D721Med (cell line): ENCODE measurements at regions not wholly inside any gene's neighbourhood (a gene's known extent, or its start where the extent isn't known, plus 50 kb on each side); places are given as distances from the start of the nearest gene placed in this dataset.

ENCODE experiments used
- DNase-seq: peaks from one replicate; pipeline ENCODE4 v3.0.0; 2011; ENCODE audit warnings: low spot score; ENCODE audit not compliant: insufficient read length
- FAIRE-seq: peaks from 2 replicates; lab custom pipeline; 2011; peaks lifted over from hg19 to GRCh38; lab: Jason Lieb, UNC
- TF ChIP-seq, protein P1 (sequence below): IDR thresholded peaks from 2 replicates; pipeline ENCODE4 v1.5.1; 2012; ENCODE audit warnings: mild to moderate bottlenecking, control low read depth; ENCODE audit not compliant: insufficient read depth; ENCODE audit errors: missing control alignments

DNA sequence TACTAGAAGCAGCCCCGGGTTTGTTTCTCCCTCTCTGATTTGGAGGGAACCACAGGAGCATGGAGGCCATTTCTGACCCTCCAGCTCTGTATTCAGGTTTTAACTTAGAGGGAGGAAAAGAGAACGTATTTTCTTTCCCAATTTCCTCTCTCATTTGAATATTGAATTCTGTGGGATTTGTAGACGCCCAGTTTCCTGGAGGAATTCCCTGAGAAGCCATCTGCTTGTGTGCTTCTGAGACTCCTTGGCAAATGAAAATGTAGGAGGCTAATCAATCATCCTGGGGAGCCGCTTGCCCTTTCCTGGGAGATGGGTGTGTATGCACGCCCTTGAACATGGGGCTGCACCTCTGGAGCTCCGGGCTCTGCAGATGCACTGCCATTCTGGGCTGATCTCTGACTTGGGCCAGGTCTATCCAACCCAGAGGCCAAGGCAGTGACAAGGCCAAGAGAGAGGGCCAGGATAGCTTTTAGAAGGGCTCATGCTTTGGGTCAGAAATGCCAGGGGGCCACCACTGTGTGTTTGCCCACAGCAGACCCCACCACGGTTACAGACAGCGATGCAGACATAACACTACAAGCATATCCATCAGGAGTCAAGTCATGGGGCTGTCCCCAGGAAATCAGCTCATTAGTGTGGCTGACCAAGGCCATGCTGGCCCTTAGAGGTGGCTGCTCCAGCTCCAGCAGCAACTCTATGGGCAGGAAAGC, 174.5 kb downstream of the C5orf15 start:
- FAIRE-seq (no peak), DNase-seq (no peak)
- TF ChIP-seq, protein P1, sequence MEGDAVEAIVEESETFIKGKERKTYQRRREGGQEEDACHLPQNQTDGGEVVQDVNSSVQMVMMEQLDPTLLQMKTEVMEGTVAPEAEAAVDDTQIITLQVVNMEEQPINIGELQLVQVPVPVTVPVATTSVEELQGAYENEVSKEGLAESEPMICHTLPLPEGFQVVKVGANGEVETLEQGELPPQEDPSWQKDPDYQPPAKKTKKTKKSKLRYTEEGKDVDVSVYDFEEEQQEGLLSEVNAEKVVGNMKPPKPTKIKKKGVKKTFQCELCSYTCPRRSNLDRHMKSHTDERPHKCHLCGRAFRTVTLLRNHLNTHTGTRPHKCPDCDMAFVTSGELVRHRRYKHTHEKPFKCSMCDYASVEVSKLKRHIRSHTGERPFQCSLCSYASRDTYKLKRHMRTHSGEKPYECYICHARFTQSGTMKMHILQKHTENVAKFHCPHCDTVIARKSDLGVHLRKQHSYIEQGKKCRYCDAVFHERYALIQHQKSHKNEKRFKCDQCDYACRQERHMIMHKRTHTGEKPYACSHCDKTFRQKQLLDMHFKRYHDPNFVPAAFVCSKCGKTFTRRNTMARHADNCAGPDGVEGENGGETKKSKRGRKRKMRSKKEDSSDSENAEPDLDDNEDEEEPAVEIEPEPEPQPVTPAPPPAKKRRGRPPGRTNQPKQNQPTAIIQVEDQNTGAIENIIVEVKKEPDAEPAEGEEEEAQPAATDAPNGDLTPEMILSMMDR: no peak

DNA sequence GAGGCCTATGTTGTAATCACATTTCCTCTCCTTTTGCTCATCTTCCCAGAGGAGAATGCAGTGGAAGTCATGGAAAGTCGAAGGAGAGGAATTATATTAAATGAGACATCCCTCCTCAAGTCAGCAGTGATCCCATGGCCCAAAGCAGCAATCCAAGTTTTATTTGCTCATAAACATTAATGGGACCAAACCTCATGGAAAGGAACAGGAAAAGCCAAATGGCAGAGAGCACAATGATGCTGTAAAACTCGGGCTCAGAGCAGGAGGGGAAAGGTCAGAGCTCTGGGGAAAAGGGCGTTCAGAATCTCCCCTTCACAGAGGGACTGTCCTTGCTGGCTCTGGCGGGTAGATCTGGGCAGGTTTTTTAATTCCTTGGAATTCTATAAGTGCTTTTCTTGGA, 175.8 kb downstream of the C5orf15 start:
- FAIRE-seq: no peak
- TF ChIP-seq, protein P1: no peak
- no peak for DNase-seq

DNA sequence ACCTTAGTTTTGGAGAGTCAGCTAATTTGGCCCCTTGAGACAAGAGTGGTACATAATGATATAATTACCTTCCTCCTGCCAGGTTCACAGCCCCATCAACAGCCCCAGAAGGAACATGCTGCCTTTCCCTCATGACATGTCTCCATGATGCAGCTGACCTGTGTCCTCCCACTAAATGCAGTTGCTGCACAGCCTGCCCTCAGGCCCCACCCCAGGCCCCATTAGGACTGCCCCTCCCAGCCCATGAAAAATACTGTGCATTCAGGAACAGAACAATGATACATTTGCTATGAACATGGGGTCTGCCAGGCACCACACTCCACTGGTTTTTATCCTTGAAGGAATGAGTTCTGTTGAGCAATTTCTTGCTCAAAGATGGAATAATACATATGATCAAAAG, 176.4 kb downstream of the C5orf15 start:
- DNase-seq: no peak
- FAIRE-seq: no peak
- TF ChIP-seq, protein P1: no peak

DNA sequence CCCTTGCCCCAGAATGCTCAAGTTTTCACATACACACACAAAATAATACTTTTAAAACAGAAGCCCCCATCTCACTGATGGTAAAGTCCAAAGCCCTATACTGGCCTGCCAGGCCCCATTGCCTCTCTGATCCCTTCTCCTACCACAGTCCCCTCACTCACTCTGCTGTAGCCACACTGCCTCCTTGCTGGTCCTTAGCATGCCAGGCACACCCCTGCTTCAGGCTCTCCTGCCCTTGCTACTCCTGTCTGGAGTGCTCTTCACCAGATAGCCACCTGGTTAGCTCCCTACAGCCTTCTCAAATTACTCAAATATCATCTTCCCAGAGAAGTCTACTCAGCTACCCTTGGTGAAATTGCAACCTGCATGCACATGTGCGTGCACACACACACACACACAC, 177.5 kb downstream of the C5orf15 start:
- DNase-seq: no peak
- FAIRE-seq: no peak
- TF ChIP-seq, protein P1: no peak

DNA sequence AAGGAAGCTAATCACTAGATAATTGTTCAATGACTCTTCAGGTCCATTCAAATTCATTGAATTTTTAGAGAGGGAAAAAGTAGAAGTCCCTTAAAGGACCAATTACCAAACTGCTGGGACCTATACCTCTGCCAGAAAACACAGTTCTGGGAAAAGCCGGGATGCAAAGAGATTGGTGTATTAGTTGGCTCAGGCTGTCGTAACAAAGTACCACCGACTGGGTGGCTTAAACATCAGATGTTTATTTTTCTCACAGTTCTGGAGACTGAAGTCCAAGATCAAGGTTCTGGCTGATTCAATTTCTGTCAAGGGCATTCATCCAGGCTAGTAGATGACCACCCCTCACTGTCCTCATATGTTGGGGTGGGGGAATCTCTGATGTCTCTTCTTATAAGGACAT, 177.1 kb upstream of the FSTL4 start:
- DNase-seq (no peak), FAIRE-seq (no peak)
- TF ChIP-seq, protein P1: no peak

DNA sequence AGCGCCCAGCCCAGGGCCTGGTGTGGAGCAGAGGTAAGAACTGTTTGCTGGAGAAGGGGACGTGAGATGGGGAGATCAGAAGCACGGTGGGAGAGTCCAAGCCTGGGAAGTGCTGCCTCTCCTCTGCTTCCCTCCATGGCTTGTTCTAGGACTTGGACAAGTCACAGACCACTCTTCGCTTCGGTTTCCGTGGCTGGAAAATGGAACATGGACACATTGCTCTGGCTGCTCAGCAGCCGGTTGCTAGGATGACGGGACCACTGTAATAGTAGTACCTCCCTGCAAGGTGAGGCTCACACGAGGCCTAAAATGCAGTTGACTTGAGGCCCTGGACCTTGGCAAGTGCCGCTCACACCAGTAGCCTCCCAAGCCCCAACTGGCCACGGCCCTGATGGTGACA, 175.8 kb upstream of the FSTL4 start:
- no peak for FAIRE-seq
- DNase-seq: no peak
- TF ChIP-seq, protein P1: no peak

DNA sequence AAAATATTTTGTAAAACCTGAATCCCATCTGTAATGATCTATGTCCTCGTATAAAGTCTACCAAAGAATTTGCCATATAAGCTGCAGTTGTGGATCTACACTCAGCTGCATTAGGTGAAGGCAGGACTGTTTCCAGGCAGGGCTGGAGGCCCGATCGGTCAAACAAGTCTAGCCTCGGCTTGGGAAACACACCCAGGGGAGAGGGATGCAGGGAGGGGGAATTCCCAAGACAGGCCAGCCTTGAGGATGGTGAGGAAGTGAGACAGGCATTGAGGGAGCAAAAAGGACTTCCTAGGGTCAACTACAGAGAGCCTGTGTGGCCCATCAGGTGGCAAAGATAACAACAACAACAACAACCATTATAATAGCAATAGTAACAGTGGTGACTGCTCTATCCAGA, 174.1 kb upstream of the FSTL4 start:
- DNase-seq (no peak), FAIRE-seq (no peak)
- TF ChIP-seq, protein P1: no peak
